Body of pancreas (tissue), 4 donors: ENCODE measurements at regions not wholly inside any gene's neighbourhood (a gene's known extent, or its start where the extent isn't known, plus 50 kb on each side); places are given as distances from the start of the nearest gene placed in this dataset.
"Not testable (repeated sequence)": the region's sequence is repeated elsewhere in the genome, so short reads cannot be mapped to it uniquely, and the experiment has no call there.

Source experiments
- ATAC-seq: fragments of 150-250 bp; one replicate; pipeline ENCODE4 v1.9.1; 2016
- DNase-seq, 4 donors: peaks; one replicate each; pipeline ENCODE4 v3.0.0-alpha.2; 2019
- H3K27ac ChIP-seq, 4 donors: fragments of 200-600 bp; sonication (generic); 1 replicate in 3 of 4; 2 replicates in 1 of 4; pipeline versions ENCODE4 v1.5.1 to v1.6.1; 2016 to 2019; ENCODE audit warnings: mild to moderate bottlenecking in 1 of 4, mixed read lengths in 1 of 4, moderate library complexity in 1 of 4
- H3K27me3 ChIP-seq, 2 donors: fragments of 200-600 bp; sonication (generic); one replicate each; pipeline ENCODE4 v1.6.0; 2016; ENCODE audit warnings: mild to moderate bottlenecking in 1 of 2
- H3K36me3 ChIP-seq, 2 donors: fragments of 200-600 bp; sonication (generic); replicated peaks in 1 of 2; 2 replicates each; pipeline ENCODE4 v1.5.1; 2016; ENCODE audit warnings: low read depth in 2 of 2; ENCODE audit not compliant: insufficient read depth in 1 of 2
- H3K4me1 ChIP-seq: fragments of 200-600 bp; sonication (generic); one replicate; pipeline ENCODE4 v1.6.0; 2016
- H3K4me3 ChIP-seq, 2 donors: fragments of 200-600 bp; sonication (generic); 1 replicate in 1 of 2; 2 replicates in 1 of 2; pipeline ENCODE4 v1.5.1; 2016 to 2019
- H3K9me3 ChIP-seq, 3 donors: fragments of 200-600 bp; sonication (generic); 1 replicate in 2 of 3; 2 replicates in 1 of 3; pipeline ENCODE4 v1.5.1; 2016
- CTCF ChIP-seq, 7 experiments: fragments of 450-650 bp in 4 of 7; fragments of 200-600 bp in 3 of 7; sonication (generic) in 3 of 7; IDR thresholded peaks; one replicate each; pipeline ENCODE4 v1.5.1; 2016 to 2019; ENCODE audit warnings: antibody characterized with exemption in 7 of 7
- POLR2A ChIP-seq, 3 donors: fragments of 450-650 bp; IDR thresholded peaks; one replicate each; pipeline ENCODE4 v1.6.1; 2016; ENCODE audit warnings: antibody characterized with exemption in 3 of 3, mild to moderate bottlenecking in 2 of 3
- WGBS, 2 donors: methylation state at CpG; one replicate each; pipeline ENCODE4 v1.1.5; 2017; 5-methylcytosine and 5-hydroxymethylcytosine counted together
- intact Hi-C: fragments of 100-400 bp; cut with DNase I; formaldehyde crosslinking; loops from one replicate; pipeline ENCODE4 v1.15.1; 2023

- H3K27me3 ChIP-seq = no peaks in the 10 kb centered on the region
- DNase-seq (no peak), ATAC-seq (no peak)
- no peak for TF ChIP-seq CTCF (IDR thresholded peaks at IDR 0.05)
- no peak for TF ChIP-seq POLR2A (IDR thresholded peaks at IDR 0.05)
- H3K36me3 ChIP-seq = no peaks in the 10 kb centered on the region
- H3K4me3 ChIP-seq = no peak overlapping the region
- no peaks in the 10 kb centered on the region for H3K4me1 ChIP-seq
- no peak overlapping the region for H3K27ac ChIP-seq
- 15 to 25% methylated on average over 2 of the region's 2 CpGs for WGBS, 2 donors
- H3K9me3 ChIP-seq = peaks cover 0 to 4% (median 0%) of the 10 kb centered on the region in 3 donors
- intact Hi-C loops = no loop called here
Observed at GRCh38 chr18:39215920-39216319, 1650.3 kb upstream of the CELF4 start.

GRCh38 chr18:39211461-39211860 is 1645.9 kb upstream of the CELF4 start:
- ATAC-seq (no peak), DNase-seq (no peak)
- WGBS, 2 donors = 65 to 72% methylated on average over 1 of the region's 1 CpG
- TF ChIP-seq POLR2A (IDR thresholded peaks at IDR 0.05) = no peak
- no peak for TF ChIP-seq CTCF (IDR thresholded peaks at IDR 0.05)
- Histone ChIP-seq H3K36me3 (no peaks in the 10 kb centered on the region), H3K4me1 (no peaks in the 10 kb centered on the region), H3K27me3 (no peaks in the 10 kb centered on the region), H3K9me3 (peaks cover 0 to 4% (median 0%) of the 10 kb centered on the region in 3 donors), H3K27ac (no peak overlapping the region), H3K4me3 (no peak overlapping the region)
- intact Hi-C loops = no loop called here

GRCh38 chr18:39209173-39209572 is 1643.6 kb upstream of the CELF4 start:
- H3K27me3 ChIP-seq = no peaks in the 10 kb centered on the region
- H3K9me3 ChIP-seq = peaks cover 0 to 4% (median 0%) of the 10 kb centered on the region in 3 donors
- ATAC-seq (no peak), DNase-seq (no peak)
- WGBS, 2 donors = 70 to 72% methylated on average over 2 of the region's 2 CpGs
- TF ChIP-seq POLR2A (IDR thresholded peaks at IDR 0.05) = no peak
- TF ChIP-seq CTCF (IDR thresholded peaks at IDR 0.05) = no peak
- no peaks in the 10 kb centered on the region for H3K36me3 ChIP-seq
- H3K27ac ChIP-seq = no peak overlapping the region
- H3K4me3 ChIP-seq = no peak overlapping the region
- H3K4me1 ChIP-seq = no peaks in the 10 kb centered on the region
- intact Hi-C loops = no loop called here

- H3K4me1 ChIP-seq = no peaks in the 10 kb centered on the region
- 58 to 72% methylated on average over 2 of the region's 2 CpGs for WGBS, 2 donors
- no peaks in the 10 kb centered on the region for H3K36me3 ChIP-seq
- peaks cover 0 to 4% (median 0%) of the 10 kb centered on the region in 3 donors for H3K9me3 ChIP-seq
- no peak for TF ChIP-seq POLR2A (IDR thresholded peaks at IDR 0.05)
- TF ChIP-seq CTCF (IDR thresholded peaks at IDR 0.05) = no peak
- intact Hi-C loops = no loop called here
- no peak overlapping the region for H3K27ac ChIP-seq
- DNase-seq = no peak
- no peaks in the 10 kb centered on the region for H3K27me3 ChIP-seq
- H3K4me3 ChIP-seq = no peak overlapping the region
- ATAC-seq = no peak
Observed at GRCh38 chr18:39208729-39209128, 1643.1 kb upstream of the CELF4 start.

- no peak overlapping the region for H3K27ac ChIP-seq
- no peaks in the 10 kb centered on the region for H3K27me3 ChIP-seq
- DNase-seq (no peak), ATAC-seq (no peak)
- H3K9me3 ChIP-seq = peaks cover 0 to 4% (median 0%) of the 10 kb centered on the region in 3 donors
- H3K4me1 ChIP-seq = no peaks in the 10 kb centered on the region
- WGBS, 2 donors = 46 to 57% methylated on average over 2 of the region's 2 CpGs
- intact Hi-C loops = no loop called here
- H3K4me3 ChIP-seq = no peak overlapping the region
- no peaks in the 10 kb centered on the region for H3K36me3 ChIP-seq
- TF ChIP-seq CTCF (IDR thresholded peaks at IDR 0.05) = no peak
Observed at GRCh38 chr18:39208190-39208589, 1642.6 kb upstream of the CELF4 start.

GRCh38 chr18:39206398-39207103 is 1641.0 kb upstream of the CELF4 start:
- H3K4me3 ChIP-seq, H3K9me3 ChIP-seq, H3K27me3 ChIP-seq, H3K4me1 ChIP-seq, DNase-seq, H3K27ac ChIP-seq, H3K36me3 ChIP-seq, intact Hi-C loops, ATAC-seq: not testable (repeated sequence)
- WGBS, 2 donors = 80 to 87% methylated on average over 4 of the region's 4 CpGs
